ENCODE measurements at regions not wholly inside any gene's neighbourhood (a gene's known extent, or its start where the extent isn't known, plus 50 kb on each side); places are given as distances from the start of the nearest gene placed in this dataset.

GRCh38 chr9:90020276-90020871 is 415.6 kb downstream of the GADD45G start:
- TF ChIP-seq GATA2 (IDR thresholded peaks at IDR 0.05; ENCODE audit: low read depth, low read length) (no peak), GATA3 (IDR thresholded peaks at IDR 0.05; ENCODE audit: low read depth, low read length) (no peak)

Measured in SH-SY5Y (cell line).